Ovary (tissue), 7 donors: ENCODE measurements at regions not wholly inside any gene's neighbourhood (a gene's known extent, or its start where the extent isn't known, plus 50 kb on each side); places are given as distances from the start of the nearest gene placed in this dataset.

ENCODE experiments used
- DNase-seq, 5 donors: peaks; one replicate each; pipeline ENCODE4 v3.0.0-alpha.2; 2019 to 2020
- H3K27ac ChIP-seq, 2 donors: fragments of 200-600 bp; one replicate each; pipeline versions ENCODE4 v1.5.1 to v1.8.0; 2019 to 2022
- H3K27me3 ChIP-seq: fragments of 200-600 bp; one replicate; pipeline ENCODE4 v1.8.0; 2022
- H3K36me3 ChIP-seq: fragments of 200-600 bp; sonication (generic); one replicate; pipeline ENCODE4 v1.5.1; 2019
- H3K4me1 ChIP-seq: one replicate; pipeline ENCODE4 v1.8.1; 2013; ENCODE audit warnings: mild to moderate bottlenecking, moderate library complexity; ENCODE audit not compliant: insufficient read depth
- H3K4me3 ChIP-seq: fragments of 200-600 bp; sonication (generic); one replicate; pipeline ENCODE4 v1.5.1; 2017
- H3K9me3 ChIP-seq, 2 donors: fragments of 200-600 bp in 1 of 2; sonication (generic) in 1 of 2; one replicate each; pipeline versions ENCODE4 v1.5.1 to v1.8.1; 2013 to 2019; ENCODE audit warnings: mild to moderate bottlenecking in 1 of 2, moderate library complexity in 1 of 2
- EP300 ChIP-seq: sonication (generic); formaldehyde crosslinking; IDR thresholded peaks from one replicate; pipeline ENCODE4 v1.6.1; 2017; ENCODE audit warnings: antibody characterized with exemption
- POLR2A ChIP-seq: fragments of 450-650 bp; IDR thresholded peaks from one replicate; pipeline ENCODE4 v1.6.1; 2017; ENCODE audit warnings: antibody characterized with exemption, mild to moderate bottlenecking, moderate library complexity
- WGBS, 3 donors: extraction: QIAGEN DNeasy Blood & Tissue Kit in 1 of 3; methylation state at CpG; one replicate each; pipeline versions ENCODE4 v1.1.5 to v1.1.7; 2013 to 2017; 5-methylcytosine and 5-hydroxymethylcytosine counted together
- intact Hi-C, 4 donors: fragments of 100-400 bp; cut with DNase I; formaldehyde crosslinking; loops; one replicate each; pipeline versions ENCODE4 v1.11.0 to v1.15.1; 2022 to 2023
- TF ChIP-seq, protein P1 (sequence below), 3 donors: fragments of 450-650 bp in 2 of 3; fragments of 200-600 bp in 1 of 3; IDR thresholded peaks; one replicate each; pipeline versions ENCODE4 v1.5.1 to v1.8.0; 2016 to 2022; ENCODE audit warnings: antibody characterized with exemption in 3 of 3, mild to moderate bottlenecking in 1 of 3
- donor health status: DM: no; HTN: no; CAD: no; lungs with moderate emphysema.
- donor health status: DM: no; HTN: no; CAD: no.
- donor health status: Bipolar disorder and iron deficiency.
- donor health status: DM: no; HTN: no; CAD: no.
- donor health status: DM: yes; HTN: yes; CAD: no.

DNA sequence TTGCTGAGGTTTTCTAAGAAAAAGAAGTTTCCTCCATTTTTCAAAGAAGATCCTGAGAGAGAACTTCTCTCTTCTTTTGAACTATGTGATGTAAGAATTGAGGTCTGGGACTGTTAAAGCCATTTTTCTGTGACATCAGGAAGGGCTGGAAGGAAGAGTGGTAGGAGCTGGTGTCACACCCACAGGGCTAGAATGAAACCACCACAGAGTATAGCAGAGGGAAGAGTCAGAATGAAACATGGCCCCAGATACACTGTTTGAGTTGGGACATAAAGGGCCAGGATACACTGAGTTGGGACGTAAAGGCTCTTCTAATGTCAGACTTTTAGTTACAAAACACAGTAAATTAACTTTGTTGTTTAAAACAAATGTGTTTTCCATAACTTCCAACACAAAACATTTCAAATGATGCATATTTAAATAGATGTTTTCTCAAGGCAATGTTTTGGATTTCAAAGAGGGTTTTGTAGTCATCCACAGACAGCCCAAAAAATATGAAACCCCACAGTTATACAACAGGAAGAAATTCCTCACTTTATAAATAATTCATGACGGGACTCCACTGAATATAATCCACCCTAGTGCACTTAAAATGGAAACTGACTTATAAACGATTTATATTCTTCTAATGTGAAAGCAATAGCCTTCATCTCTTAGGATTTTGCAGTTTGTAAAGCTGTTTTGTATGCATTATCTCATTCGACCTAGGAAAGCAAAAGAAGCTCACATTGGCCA, 72.5 kb downstream of the LIG4 start:
- no peaks in the 10 kb centered on the region for H3K9me3 ChIP-seq
- no peak for DNase-seq
- H3K27ac ChIP-seq = no peak overlapping the region
- no peak overlapping the region for H3K4me3 ChIP-seq
- WGBS, 3 donors = 52 to 62% (median 62%) methylated on average over 4 of the region's 4 CpGs
- H3K27me3 ChIP-seq = no peaks in the 10 kb centered on the region
- intact Hi-C loops = no loop called here
- H3K36me3 ChIP-seq = no peaks in the 10 kb centered on the region
- no peaks in the 10 kb centered on the region for H3K4me1 ChIP-seq
- TF ChIP-seq EP300 (no peak), POLR2A (no peak)
- TF ChIP-seq, protein P1, sequence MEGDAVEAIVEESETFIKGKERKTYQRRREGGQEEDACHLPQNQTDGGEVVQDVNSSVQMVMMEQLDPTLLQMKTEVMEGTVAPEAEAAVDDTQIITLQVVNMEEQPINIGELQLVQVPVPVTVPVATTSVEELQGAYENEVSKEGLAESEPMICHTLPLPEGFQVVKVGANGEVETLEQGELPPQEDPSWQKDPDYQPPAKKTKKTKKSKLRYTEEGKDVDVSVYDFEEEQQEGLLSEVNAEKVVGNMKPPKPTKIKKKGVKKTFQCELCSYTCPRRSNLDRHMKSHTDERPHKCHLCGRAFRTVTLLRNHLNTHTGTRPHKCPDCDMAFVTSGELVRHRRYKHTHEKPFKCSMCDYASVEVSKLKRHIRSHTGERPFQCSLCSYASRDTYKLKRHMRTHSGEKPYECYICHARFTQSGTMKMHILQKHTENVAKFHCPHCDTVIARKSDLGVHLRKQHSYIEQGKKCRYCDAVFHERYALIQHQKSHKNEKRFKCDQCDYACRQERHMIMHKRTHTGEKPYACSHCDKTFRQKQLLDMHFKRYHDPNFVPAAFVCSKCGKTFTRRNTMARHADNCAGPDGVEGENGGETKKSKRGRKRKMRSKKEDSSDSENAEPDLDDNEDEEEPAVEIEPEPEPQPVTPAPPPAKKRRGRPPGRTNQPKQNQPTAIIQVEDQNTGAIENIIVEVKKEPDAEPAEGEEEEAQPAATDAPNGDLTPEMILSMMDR (IDR thresholded peaks at IDR 0.05) = no peak

DNA sequence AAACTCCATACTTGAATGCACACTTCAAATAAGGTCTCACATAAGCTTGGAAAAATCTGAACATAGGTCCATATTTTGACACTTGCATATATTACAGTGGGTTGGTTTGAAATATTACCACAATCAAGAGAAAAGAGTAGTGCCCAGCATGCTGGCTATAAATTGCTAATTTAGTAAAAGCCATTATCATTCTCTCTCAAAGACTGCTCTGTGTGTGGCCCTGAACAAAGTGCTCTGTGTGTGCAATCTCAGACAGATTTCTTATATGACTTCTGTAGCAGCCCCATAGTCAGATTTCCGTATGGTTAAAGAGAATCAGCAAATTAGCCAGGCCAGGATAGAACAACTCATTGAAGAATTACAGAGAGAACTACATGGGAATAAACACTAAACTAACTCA, 78.2 kb downstream of the LIG4 start:
- H3K9me3 ChIP-seq = no peaks in the 10 kb centered on the region
- H3K36me3 ChIP-seq = no peaks in the 10 kb centered on the region
- H3K4me3 ChIP-seq = no peak overlapping the region
- TF ChIP-seq, protein P1 (IDR thresholded peaks at IDR 0.05) = no peak
- no peak for TF ChIP-seq EP300
- no peak for TF ChIP-seq POLR2A
- no peak for DNase-seq
- intact Hi-C loops = no loop called here
- H3K27ac ChIP-seq = no peak overlapping the region
- 71 to 78% (median 75%) methylated on average over 1 of the region's 1 CpG for WGBS, 3 donors
- H3K27me3 ChIP-seq = no peaks in the 10 kb centered on the region
- no peaks in the 10 kb centered on the region for H3K4me1 ChIP-seq

DNA sequence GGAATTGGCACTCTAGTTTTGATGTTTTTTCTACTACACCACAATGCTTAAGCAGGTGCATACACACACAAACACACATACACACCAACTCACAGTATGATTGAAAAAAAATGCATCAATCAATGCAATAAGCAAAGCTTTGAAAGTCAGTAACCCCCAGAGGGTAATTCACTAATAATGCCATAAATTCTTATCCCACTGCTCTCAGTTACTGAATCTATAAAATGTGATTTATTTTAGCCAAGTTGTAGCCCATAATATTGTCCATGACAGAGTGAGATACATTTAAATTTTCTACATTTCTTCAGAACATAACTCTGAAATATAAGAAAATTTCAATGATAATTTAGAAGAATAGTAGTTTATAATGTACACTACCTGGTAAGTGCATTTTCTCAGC, 87.9 kb downstream of the LIG4 start:
- Histone ChIP-seq H3K27ac (no peak overlapping the region), H3K36me3 (no peaks in the 10 kb centered on the region), H3K4me3 (no peak overlapping the region), H3K4me1 (no peaks in the 10 kb centered on the region), H3K27me3 (no peaks in the 10 kb centered on the region), H3K9me3 (no peaks in the 10 kb centered on the region)
- intact Hi-C loops = no loop called here
- no peak for DNase-seq
- no peak for TF ChIP-seq EP300
- no peak for TF ChIP-seq POLR2A
- TF ChIP-seq, protein P1 (IDR thresholded peaks at IDR 0.05) = no peak

DNA sequence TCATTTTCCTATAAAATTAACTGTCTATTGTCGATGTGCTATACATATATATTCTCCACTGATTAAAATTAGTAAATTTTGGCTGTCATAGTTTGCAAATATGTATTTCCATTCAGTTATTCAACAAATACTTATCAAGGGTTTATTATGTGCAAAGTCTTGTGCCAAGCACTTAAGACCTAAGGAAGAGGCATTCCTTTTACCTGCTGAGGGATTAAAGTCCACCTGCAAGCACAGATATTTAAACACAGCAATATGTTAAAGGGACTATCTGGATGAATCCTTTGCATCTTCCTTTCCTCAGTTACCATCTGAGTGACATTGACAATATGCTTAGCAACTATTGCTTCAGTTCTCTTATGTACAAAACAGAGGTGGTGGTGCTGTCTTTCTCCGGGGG, 89.3 kb downstream of the LIG4 start:
- no peaks in the 10 kb centered on the region for H3K9me3 ChIP-seq
- H3K4me3 ChIP-seq = no peak overlapping the region
- 90 to 99% (median 95%) methylated on average over 2 of the region's 2 CpGs for WGBS, 3 donors
- intact Hi-C loops = no loop called here
- no peak overlapping the region for H3K27ac ChIP-seq
- TF ChIP-seq POLR2A (no peak), EP300 (no peak)
- TF ChIP-seq, protein P1 (IDR thresholded peaks at IDR 0.05) = no peak
- no peaks in the 10 kb centered on the region for H3K36me3 ChIP-seq
- no peaks in the 10 kb centered on the region for H3K4me1 ChIP-seq
- no peaks in the 10 kb centered on the region for H3K27me3 ChIP-seq
- DNase-seq = no peak
